Embryonic facial prominence (tissue), 1 donor: ENCODE measurements at regions not wholly inside any gene's neighbourhood (a gene's known extent, or its start where the extent isn't known, plus 50 kb on each side); places are given as distances from the start of the nearest gene placed in this dataset.

Experiments
- DNase-seq: peaks from one replicate; pipeline ENCODE4 v3.0.0-alpha.2; 2016; ENCODE audit errors: extremely low spot score

GRCh38 chr21:21605521-21605920, 607.3 kb downstream of the NCAM2 start:
- no peak for DNase-seq

- DNase-seq, result no peak
Measured at GRCh38 chr21:21606041-21606440, 607.8 kb downstream of the NCAM2 start.

- no peak for DNase-seq
Measured at GRCh38 chr21:21612466-21612865, 614.3 kb downstream of the NCAM2 start.

GRCh38 chr21:21614966-21615365, 616.8 kb downstream of the NCAM2 start:
- no peak for DNase-seq

- no peak for DNase-seq
Measured at GRCh38 chr21:21622460-21623234, 624.4 kb downstream of the NCAM2 start.

- no peak for DNase-seq
Measured at GRCh38 chr21:21624674-21625073, 626.5 kb downstream of the NCAM2 start.

- no peak for DNase-seq
Measured at GRCh38 chr21:21631961-21632360, 633.8 kb downstream of the NCAM2 start.

GRCh38 chr21:21632926-21633325, 634.7 kb downstream of the NCAM2 start:
- DNase-seq, result no peak

- DNase-seq, result no peak
Measured at GRCh38 chr21:21661741-21662140, 663.5 kb downstream of the NCAM2 start.

GRCh38 chr21:21662776-21663175, 664.6 kb downstream of the NCAM2 start:
- DNase-seq, result no peak

- DNase-seq, result no peak
Measured at GRCh38 chr21:21664871-21665270, 666.7 kb downstream of the NCAM2 start.

GRCh38 chr21:21666689-21667088, 668.5 kb downstream of the NCAM2 start:
- no peak for DNase-seq

- no peak for DNase-seq
Measured at GRCh38 chr21:21668198-21668597, 670.0 kb downstream of the NCAM2 start.

- no peak for DNase-seq
Measured at GRCh38 chr21:21673959-21674358, 675.8 kb downstream of the NCAM2 start.

GRCh38 chr21:21675601-21676000, 677.4 kb downstream of the NCAM2 start:
- no peak for DNase-seq

GRCh38 chr21:21682172-21682571, 684.0 kb downstream of the NCAM2 start:
- no peak for DNase-seq

- DNase-seq, result no peak
Measured at GRCh38 chr21:21688889-21689288, 690.7 kb downstream of the NCAM2 start.

- DNase-seq, result no peak
Measured at GRCh38 chr21:21690068-21690665, 692.0 kb downstream of the NCAM2 start.

GRCh38 chr21:21712748-21713520, 714.7 kb downstream of the NCAM2 start:
- DNase-seq, result no peak

GRCh38 chr21:21713651-21714180, 715.5 kb downstream of the NCAM2 start:
- DNase-seq, result no peak

- no peak for DNase-seq
Measured at GRCh38 chr21:21714426-21714825, 716.2 kb downstream of the NCAM2 start.

- DNase-seq, result no peak
Measured at GRCh38 chr21:21715266-21715969, 717.2 kb downstream of the NCAM2 start.
